IPS-NIHi7 (cell line): ENCODE measurements at regions not wholly inside any gene's neighbourhood (a gene's known extent, or its start where the extent isn't known, plus 50 kb on each side); places are given as distances from the start of the nearest gene placed in this dataset.

ENCODE experiments used
- DNase-seq: peaks from one replicate; pipeline ENCODE4 v3.0.0; 2012; ENCODE audit warnings: mixed read lengths; ENCODE audit errors: extremely low spot score

DNA sequence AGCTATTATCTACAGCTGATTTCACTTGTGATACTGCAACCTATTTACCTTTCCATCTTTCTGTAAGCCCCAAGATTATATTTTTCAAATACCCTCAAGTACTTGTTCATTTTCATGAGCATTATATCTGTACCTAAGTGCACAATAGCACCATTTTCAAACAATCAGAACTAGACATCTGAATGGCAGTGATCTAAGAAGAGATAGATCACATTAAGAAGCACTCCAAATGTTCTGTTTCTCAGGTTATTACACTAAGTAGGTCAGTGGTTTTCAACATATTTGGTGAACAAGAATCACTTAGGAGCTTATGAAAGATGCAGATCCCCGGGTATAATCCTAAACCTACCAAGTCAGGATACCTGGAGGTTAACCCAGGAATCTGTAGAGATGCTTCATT, 872.7 kb downstream of the DCDC2C start:
- no peak for DNase-seq

DNA sequence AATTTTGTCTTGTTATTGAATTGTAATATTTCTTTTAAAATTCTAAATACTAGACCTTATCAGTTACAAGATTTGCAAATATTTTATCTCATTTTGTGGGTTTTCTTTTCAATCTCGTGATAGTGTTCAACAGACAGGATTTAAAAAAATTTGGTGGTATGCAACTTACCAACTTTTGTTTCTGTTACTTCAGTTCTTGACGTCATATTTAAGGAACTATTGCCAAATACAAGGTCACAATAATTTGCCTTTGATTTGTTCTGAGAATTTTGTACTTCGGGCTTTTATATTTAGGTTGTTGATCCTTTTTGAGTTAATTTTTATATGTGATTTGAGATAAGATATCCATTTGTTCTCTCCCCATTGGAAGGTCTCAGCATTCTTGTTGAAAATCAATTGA, 876.6 kb downstream of the DCDC2C start:
- DNase-seq, result no peak

- DNase-seq, result no peak
These were observed 881.8 kb downstream of the DCDC2C start for GRCh38 chr2:4585057-4585635.

DNA sequence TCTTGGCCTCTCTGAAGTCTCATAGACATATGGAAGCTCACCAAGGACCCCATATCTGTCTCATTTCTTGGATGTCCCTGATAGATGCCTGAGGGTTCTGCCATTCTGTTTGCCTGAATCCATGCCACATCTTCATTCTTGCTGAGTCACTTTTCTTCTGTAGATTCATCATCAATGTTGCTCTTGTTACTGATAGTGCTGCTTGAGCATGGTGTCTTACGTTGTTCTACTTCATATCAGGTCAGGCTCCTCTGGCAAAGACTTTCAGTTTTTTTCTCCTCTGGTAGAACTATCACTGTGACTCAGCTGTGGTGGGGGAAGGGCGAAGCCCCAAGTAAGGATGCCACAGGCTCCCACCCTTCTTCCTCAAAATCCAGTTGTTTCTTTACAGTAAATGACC, 885.2 kb downstream of the DCDC2C start:
- DNase-seq, result no peak

DNA sequence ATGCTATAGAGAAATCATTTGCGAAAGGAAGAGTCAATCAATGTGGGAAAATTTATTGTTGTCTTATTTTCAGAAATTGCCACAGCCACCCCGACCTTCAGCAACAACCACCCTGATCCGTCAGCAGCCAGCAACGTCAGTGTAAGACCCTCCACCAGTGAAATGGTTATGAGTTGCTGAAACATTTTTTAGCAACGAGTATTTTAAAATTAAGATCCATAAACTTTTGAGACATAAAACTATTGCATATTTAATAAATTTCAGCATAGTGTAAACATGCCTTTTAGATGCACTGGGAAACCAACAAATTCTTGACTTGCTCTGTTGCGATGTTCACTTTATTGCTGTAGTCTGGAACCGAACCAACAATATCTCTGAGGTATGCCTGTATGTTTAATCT, 887.9 kb downstream of the DCDC2C start:
- no peak for DNase-seq

GRCh38 chr2:4597400-4597799, 894.0 kb downstream of the DCDC2C start:
- no peak for DNase-seq

- DNase-seq, result peak; percentile 8
These were observed 901.4 kb downstream of the DCDC2C start for GRCh38 chr2:4604767-4605166.

DNA sequence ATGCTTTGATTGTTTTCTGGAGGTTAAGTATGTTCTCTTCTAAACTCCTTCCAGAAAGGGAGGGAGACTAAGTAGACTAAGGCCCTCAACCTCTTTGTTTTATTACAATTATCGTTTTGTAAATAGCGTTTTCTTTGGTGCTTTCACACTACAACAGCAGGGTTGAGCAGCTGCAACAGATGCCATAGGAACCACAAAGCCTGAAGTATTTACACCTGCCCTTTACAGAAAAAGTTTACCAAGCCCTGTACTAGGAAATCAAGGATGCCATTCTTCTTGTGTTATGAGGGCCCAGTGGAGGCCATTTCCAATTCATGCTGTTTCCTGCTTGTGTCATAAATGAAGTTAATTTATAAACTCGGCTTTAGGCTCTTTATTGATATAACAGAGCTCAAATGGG, 914.8 kb downstream of the DCDC2C start:
- no peak for DNase-seq

GRCh38 chr2:4618630-4619228, 915.4 kb downstream of the DCDC2C start:
- no peak for DNase-seq

DNA sequence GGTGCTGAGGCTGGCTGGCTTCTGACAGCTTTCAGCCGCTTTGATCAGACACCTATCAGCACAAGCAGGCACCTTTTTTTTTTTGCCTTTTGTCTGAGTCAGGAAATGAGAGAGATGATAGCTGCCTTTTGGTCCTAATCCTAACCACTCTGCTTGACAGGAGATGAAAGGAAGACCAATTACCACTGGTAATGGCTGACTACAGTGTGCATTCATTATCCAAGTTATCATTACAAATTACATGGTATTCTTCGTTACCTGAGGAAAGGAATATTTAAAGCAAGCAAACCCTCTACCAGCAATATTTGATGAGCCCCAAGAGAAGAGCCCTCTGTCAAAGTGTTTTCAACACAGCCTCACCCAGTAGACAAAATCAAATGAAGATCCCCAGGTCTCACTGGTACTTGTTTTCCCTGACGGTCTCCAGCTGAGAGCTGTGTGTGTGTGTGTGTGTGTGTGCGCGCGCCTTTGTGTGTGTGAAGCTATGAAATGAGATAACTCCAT, 925.7 kb downstream of the DCDC2C start:
- DNase-seq, result no peak

GRCh38 chr2:4635289-4635688, 931.9 kb downstream of the DCDC2C start:
- DNase-seq, result no peak

GRCh38 chr2:4653991-4654390, 950.6 kb downstream of the DCDC2C start:
- DNase-seq, result no peak

DNA sequence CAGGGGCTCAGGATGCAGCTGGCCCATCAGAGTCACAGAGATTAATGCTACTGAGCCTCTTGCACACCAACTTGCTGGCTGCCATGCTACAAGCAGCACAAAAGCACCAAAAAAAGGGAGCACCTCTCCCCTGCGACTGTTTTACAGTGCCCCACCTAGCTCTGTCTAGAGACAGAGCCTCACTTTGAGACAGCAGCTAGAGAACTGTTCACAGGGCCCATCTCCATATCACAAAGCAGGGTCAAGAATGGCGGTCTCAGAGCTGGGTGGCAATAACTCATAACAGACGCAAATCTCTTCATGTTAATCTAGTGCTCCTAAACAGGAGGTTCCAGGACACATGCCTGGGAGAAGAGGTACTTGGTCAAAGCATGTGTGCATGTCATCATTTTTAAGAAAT, 953.0 kb downstream of the DCDC2C start:
- no peak for DNase-seq

GRCh38 chr2:4662161-4662779, 958.9 kb downstream of the DCDC2C start:
- no peak for DNase-seq

GRCh38 chr2:4668381-4668780, 965.0 kb downstream of the DCDC2C start:
- DNase-seq, result no peak

DNA sequence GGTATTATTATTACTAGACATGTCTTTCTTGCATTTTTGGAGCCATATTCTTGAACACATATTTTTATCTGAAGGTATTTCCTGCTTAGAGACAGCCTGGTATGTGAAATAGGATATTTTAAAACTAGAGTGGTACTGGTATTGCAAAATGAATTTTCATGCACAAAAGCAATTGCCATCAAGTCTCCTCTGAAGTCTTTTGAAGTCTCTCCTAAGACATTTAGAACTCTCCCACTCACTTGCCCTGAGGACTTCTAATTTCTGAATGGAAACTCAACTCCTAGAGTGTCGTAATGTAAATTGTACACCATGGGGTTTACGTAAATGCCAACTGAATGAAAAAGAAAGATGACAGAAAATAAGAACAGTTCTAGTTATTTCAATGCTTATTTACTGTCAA, 967.0 kb downstream of the DCDC2C start:
- DNase-seq, result no peak

DNA sequence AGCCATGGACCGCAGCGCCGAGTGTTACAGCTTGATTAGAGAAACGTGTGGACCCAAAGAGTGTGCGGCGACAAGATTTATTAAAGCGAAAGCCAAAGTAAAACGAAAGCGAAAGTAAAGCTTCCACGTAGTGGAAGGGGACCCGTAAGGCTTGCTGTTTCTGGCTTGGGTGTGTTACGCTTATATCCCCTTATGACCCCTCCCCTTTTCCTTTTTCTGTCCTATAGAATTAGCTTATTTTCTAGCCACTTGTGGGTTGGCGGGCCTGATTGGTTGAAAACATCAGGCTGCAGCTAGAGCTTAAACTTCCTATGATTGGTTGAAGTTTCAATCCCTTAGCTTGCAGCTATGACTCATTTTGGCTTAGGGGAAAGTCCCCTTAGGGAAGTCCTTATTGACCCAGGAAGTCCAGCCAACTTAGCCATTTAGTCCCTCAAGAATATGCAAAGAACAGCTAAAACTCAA, 969.7 kb downstream of the DCDC2C start:
- DNase-seq, result no peak

GRCh38 chr2:4674007-4674406, 970.6 kb downstream of the DCDC2C start:
- no peak for DNase-seq

GRCh38 chr2:4675295-4675694, 971.9 kb downstream of the DCDC2C start:
- DNase-seq, result no peak

DNA sequence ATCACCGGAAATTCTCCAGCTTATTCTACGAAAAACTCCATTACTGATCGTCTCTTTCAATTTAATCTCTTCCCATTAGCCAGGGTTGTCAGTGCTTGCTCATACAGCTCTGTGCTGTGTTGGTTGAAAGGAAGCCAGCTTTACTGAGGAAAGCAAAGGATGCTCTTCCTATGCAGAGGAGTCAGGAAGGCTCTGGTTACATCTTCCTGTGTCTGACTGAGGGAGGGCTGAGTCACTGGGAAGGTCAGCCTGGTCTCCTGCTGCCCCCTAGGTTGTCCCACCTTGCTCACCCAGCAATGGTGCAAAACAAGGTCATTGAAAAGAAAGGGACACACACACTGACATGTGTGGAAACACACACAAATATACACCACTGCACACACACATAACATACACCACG, 975.6 kb downstream of the DCDC2C start:
- DNase-seq, result peak; percentile 20

DNA sequence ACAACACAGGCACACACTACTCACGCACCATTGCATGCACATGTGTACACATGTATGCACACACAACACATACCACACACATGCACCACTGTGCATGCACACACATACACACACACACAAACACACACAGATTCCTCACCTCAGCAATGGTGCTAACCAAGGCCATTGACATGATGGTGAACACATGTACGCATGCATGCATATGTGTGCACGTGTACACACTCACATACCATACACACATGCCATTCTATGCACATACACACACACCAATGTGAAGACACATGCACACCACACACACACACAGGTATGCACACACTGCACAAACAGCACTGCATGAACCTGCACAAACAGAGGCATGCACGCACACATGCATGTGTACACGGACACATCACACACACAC, 976.0 kb downstream of the DCDC2C start:
- DNase-seq, result no peak

- no peak for DNase-seq
These were observed 981.5 kb downstream of the DCDC2C start for GRCh38 chr2:4684921-4685320.

GRCh38 chr2:4690913-4691312, 987.5 kb downstream of the DCDC2C start:
- DNase-seq, result no peak
